Central memory CD8-positive, alpha-beta T cell (primary cell): ENCODE measurements at regions not wholly inside any gene's neighbourhood (a gene's known extent, or its start where the extent isn't known, plus 50 kb on each side); places are given as distances from the start of the nearest gene placed in this dataset.
A peak's percentile ranks its signal among the peaks of the same experiment; 100 is the strongest.

Source experiments
- ATAC-seq: fragments of 150-1000 bp; cut with Tn5 transposase; replicated peaks from 2 replicates; pipeline ENCODE4 v1.10.0; 2022; ENCODE audit warnings: mild to moderate bottlenecking, moderate FRiP score, moderate number of reproducible peaks; ENCODE audit not compliant: poor library complexity, severe bottlenecking; ENCODE audit errors: extremely low read depth
- DNase-seq, 2 donors: peaks; one replicate each; pipeline ENCODE4 v3.0.0; 2021; ENCODE audit warnings: low spot score in 2 of 2
- H3K27ac Mint-ChIP-seq: one replicate; pipeline ENCODE4 v1.8.0; 2022; ENCODE audit warnings: low read depth, mild to moderate bottlenecking, moderate library complexity, mixed read lengths
- H3K27me3 Mint-ChIP-seq: one replicate; pipeline ENCODE4 v1.8.0; 2022; ENCODE audit warnings: mixed read lengths
- H3K36me3 Mint-ChIP-seq: one replicate; pipeline ENCODE4 v1.8.0; 2022; ENCODE audit warnings: mild to moderate bottlenecking, moderate library complexity, mixed read lengths; ENCODE audit not compliant: insufficient read depth
- H3K4me1 Mint-ChIP-seq: one replicate; pipeline ENCODE4 v1.8.0; 2022; ENCODE audit warnings: mixed read lengths
- H3K4me3 Mint-ChIP-seq: one replicate; pipeline ENCODE4 v1.8.0; 2022; ENCODE audit warnings: mild to moderate bottlenecking, moderate library complexity, mixed read lengths
- H3K9me3 Mint-ChIP-seq: one replicate; pipeline ENCODE4 v1.8.0; 2022; ENCODE audit warnings: mixed read lengths

- Mint-ChIP-seq H3K4me3 (no peak overlapping the region), H3K27ac (no peak overlapping the region), H3K9me3 (no peaks in the 10 kb centered on the region), H3K27me3 (no peaks in the 10 kb centered on the region), H3K4me1 (no peaks in the 10 kb centered on the region), H3K36me3 (no peaks in the 10 kb centered on the region)
- ATAC-seq (no peak), DNase-seq (no peak)
These were observed 165.4 kb upstream of the GMDS start for GRCh38 chr6:2410656-2411380.

- Mint-ChIP-seq H3K9me3 (no peaks in the 10 kb centered on the region), H3K27ac (no peak overlapping the region), H3K27me3 (no peaks in the 10 kb centered on the region), H3K36me3 (no peaks in the 10 kb centered on the region), H3K4me1 (no peaks in the 10 kb centered on the region), H3K4me3 (no peak overlapping the region)
- no peak for DNase-seq
- ATAC-seq, result no peak
These were observed 162.1 kb upstream of the GMDS start for GRCh38 chr6:2407525-2407924.

- ATAC-seq, result no peak
- Mint-ChIP-seq H3K27me3 (no peaks in the 10 kb centered on the region), H3K9me3 (no peaks in the 10 kb centered on the region), H3K36me3 (no peaks in the 10 kb centered on the region), H3K4me3 (no peak overlapping the region), H3K27ac (no peak overlapping the region), H3K4me1 (no peaks in the 10 kb centered on the region)
- DNase-seq, result no peak
These were observed 159.0 kb upstream of the GMDS start for GRCh38 chr6:2404211-2404929.

- Mint-ChIP-seq H3K27ac (no peak overlapping the region), H3K36me3 (no peaks in the 10 kb centered on the region), H3K4me1 (no peaks in the 10 kb centered on the region), H3K4me3 (no peak overlapping the region), H3K9me3 (no peaks in the 10 kb centered on the region), H3K27me3 (no peaks in the 10 kb centered on the region)
- ATAC-seq (no peak), DNase-seq (no peak)
These were observed 158.1 kb upstream of the GMDS start for GRCh38 chr6:2403546-2403945.

- DNase-seq, result no peak
- Mint-ChIP-seq H3K27me3 (no peaks in the 10 kb centered on the region), H3K9me3 (no peaks in the 10 kb centered on the region), H3K36me3 (no peaks in the 10 kb centered on the region), H3K27ac (no peak overlapping the region), H3K4me3 (no peak overlapping the region), H3K4me1 (no peaks in the 10 kb centered on the region)
- ATAC-seq, result no peak
These were observed 151.6 kb upstream of the GMDS start for GRCh38 chr6:2396846-2397630.

GRCh38 chr6:2396042-2396657 is 150.7 kb upstream of the GMDS start:
- DNase-seq (no peak), ATAC-seq (no peak)
- Mint-ChIP-seq H3K9me3 (no peaks in the 10 kb centered on the region), H3K4me1 (no peaks in the 10 kb centered on the region), H3K4me3 (no peak overlapping the region), H3K27me3 (no peaks in the 10 kb centered on the region), H3K27ac (no peak overlapping the region), H3K36me3 (no peaks in the 10 kb centered on the region)

GRCh38 chr6:2388554-2389324 is 143.3 kb upstream of the GMDS start:
- Mint-ChIP-seq H3K4me3 (no peak overlapping the region), H3K27me3 (no peaks in the 10 kb centered on the region), H3K9me3 (no peaks in the 10 kb centered on the region), H3K36me3 (no peaks in the 10 kb centered on the region), H3K4me1 (no peaks in the 10 kb centered on the region), H3K27ac (peak overlapping the region; percentile 1)
- DNase-seq (no peak), ATAC-seq (no peak)

GRCh38 chr6:2387445-2387844 is 142.0 kb upstream of the GMDS start:
- DNase-seq (no peak), ATAC-seq (no peak)
- Mint-ChIP-seq H3K9me3 (no peaks in the 10 kb centered on the region), H3K27me3 (no peaks in the 10 kb centered on the region), H3K27ac (no peak overlapping the region), H3K36me3 (no peaks in the 10 kb centered on the region), H3K4me3 (no peak overlapping the region), H3K4me1 (no peaks in the 10 kb centered on the region)

GRCh38 chr6:2385471-2385983 is 140.1 kb upstream of the GMDS start:
- H3K4me3 Mint-ChIP-seq, result no peak overlapping the region
- no peaks in the 10 kb centered on the region for H3K27me3 Mint-ChIP-seq
- no peak overlapping the region for H3K27ac Mint-ChIP-seq
- no peaks in the 10 kb centered on the region for H3K9me3 Mint-ChIP-seq
- no peaks in the 10 kb centered on the region for H3K4me1 Mint-ChIP-seq
- ATAC-seq, result no peak
- no peaks in the 10 kb centered on the region for H3K36me3 Mint-ChIP-seq
- no peak for DNase-seq

- H3K9me3 Mint-ChIP-seq, result no peaks in the 10 kb centered on the region
- DNase-seq (no peak), ATAC-seq (no peak)
- H3K4me1 Mint-ChIP-seq, result no peaks in the 10 kb centered on the region
- no peak overlapping the region for H3K27ac Mint-ChIP-seq
- no peak overlapping the region for H3K4me3 Mint-ChIP-seq
- H3K27me3 Mint-ChIP-seq, result no peaks in the 10 kb centered on the region
- no peaks in the 10 kb centered on the region for H3K36me3 Mint-ChIP-seq
These were observed 139.1 kb upstream of the GMDS start for GRCh38 chr6:2384528-2384927.

- H3K27ac Mint-ChIP-seq, result no peak overlapping the region
- H3K27me3 Mint-ChIP-seq, result no peaks in the 10 kb centered on the region
- no peaks in the 10 kb centered on the region for H3K36me3 Mint-ChIP-seq
- no peaks in the 10 kb centered on the region for H3K9me3 Mint-ChIP-seq
- DNase-seq, result no peak
- H3K4me1 Mint-ChIP-seq, result no peaks in the 10 kb centered on the region
- H3K4me3 Mint-ChIP-seq, result no peak overlapping the region
- ATAC-seq, result no peak
These were observed 136.7 kb upstream of the GMDS start for GRCh38 chr6:2381872-2382661.
